NCI-H146 treated with DMSO at 0.1 percent for 48 hours (cell line): ENCODE measurements at regions not wholly inside any gene's neighbourhood (a gene's known extent, or its start where the extent isn't known, plus 50 kb on each side); places are given as distances from the start of the nearest gene placed in this dataset.

ENCODE experiments used
- DNase-seq: peaks from one replicate; lab custom pipeline; 2025; ENCODE audit not compliant: unreplicated experiment; lab: John Stamatoyannopoulos, UW

- no peak for DNase-seq
These were observed 301.0 kb downstream of the DOCK8 start for GRCh38 chr9:515665-516064.

GRCh38 chr9:517993-518392 lies 303.3 kb downstream of the DOCK8 start:
- no peak for DNase-seq

GRCh38 chr9:518540-518939 lies 303.9 kb downstream of the DOCK8 start:
- DNase-seq = no peak

GRCh38 chr9:519579-519978 lies 304.9 kb downstream of the DOCK8 start:
- DNase-seq = no peak

- DNase-seq = no peak
These were observed 305.6 kb downstream of the DOCK8 start for GRCh38 chr9:520302-520701.

GRCh38 chr9:522190-522589 lies 307.5 kb downstream of the DOCK8 start:
- DNase-seq = no peak

- DNase-seq = no peak
These were observed 308.0 kb downstream of the DOCK8 start for GRCh38 chr9:522658-523057.

- no peak for DNase-seq
These were observed 308.8 kb downstream of the DOCK8 start for GRCh38 chr9:523444-523843.

GRCh38 chr9:524008-524407 lies 309.3 kb downstream of the DOCK8 start:
- no peak for DNase-seq

- no peak for DNase-seq
These were observed 312.4 kb downstream of the DOCK8 start for GRCh38 chr9:526904-527591.

GRCh38 chr9:529731-530130 lies 311.8 kb upstream of the DMRT1 start:
- no peak for DNase-seq

GRCh38 chr9:530681-531080 lies 310.8 kb upstream of the DMRT1 start:
- no peak for DNase-seq

- DNase-seq = no peak
These were observed 308.8 kb upstream of the DMRT1 start for GRCh38 chr9:532707-533106.

GRCh38 chr9:534886-535285 lies 306.6 kb upstream of the DMRT1 start:
- DNase-seq = no peak

GRCh38 chr9:535356-535755 lies 306.1 kb upstream of the DMRT1 start:
- DNase-seq = no peak

- no peak for DNase-seq
These were observed 304.6 kb upstream of the DMRT1 start for GRCh38 chr9:536597-537511.

- DNase-seq = no peak
These were observed 298.0 kb upstream of the DMRT1 start for GRCh38 chr9:543478-543877.

- no peak for DNase-seq
These were observed 296.0 kb upstream of the DMRT1 start for GRCh38 chr9:545480-545879.

GRCh38 chr9:546235-546634 lies 295.3 kb upstream of the DMRT1 start:
- DNase-seq = no peak

- no peak for DNase-seq
These were observed 294.7 kb upstream of the DMRT1 start for GRCh38 chr9:546797-547223.

GRCh38 chr9:547314-547713 lies 294.2 kb upstream of the DMRT1 start:
- no peak for DNase-seq

GRCh38 chr9:549455-549997 lies 292.0 kb upstream of the DMRT1 start:
- no peak for DNase-seq
